Right forelimb (tissue), 1 donor: ENCODE measurements at regions not wholly inside any gene's neighbourhood (a gene's known extent, or its start where the extent isn't known, plus 50 kb on each side); places are given as distances from the start of the nearest gene placed in this dataset.

ENCODE experiments used
- DNase-seq: peaks from one replicate; pipeline ENCODE4 v3.0.0-alpha.2; 2018

DNA sequence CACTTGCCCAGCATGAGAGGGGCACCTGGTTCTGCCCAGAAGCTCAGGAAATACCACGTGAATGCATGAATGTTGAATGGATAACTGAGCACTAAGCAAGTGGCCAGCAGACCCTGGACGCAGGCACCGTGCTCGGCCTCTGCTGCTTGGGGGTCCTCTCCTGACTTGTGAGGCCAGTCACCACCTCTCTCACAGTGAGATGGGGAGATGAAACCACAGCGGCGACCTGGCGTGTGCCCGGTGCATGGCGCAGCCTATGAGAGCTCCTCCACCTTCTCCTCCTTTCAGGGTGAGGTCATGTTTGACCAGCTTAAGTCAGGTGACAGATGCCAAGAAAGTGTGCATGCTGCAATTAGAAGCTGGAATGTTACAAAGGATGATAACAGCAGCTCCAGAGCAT lies 75.5 kb downstream of the HMX1 start:
- no peak for DNase-seq

DNA sequence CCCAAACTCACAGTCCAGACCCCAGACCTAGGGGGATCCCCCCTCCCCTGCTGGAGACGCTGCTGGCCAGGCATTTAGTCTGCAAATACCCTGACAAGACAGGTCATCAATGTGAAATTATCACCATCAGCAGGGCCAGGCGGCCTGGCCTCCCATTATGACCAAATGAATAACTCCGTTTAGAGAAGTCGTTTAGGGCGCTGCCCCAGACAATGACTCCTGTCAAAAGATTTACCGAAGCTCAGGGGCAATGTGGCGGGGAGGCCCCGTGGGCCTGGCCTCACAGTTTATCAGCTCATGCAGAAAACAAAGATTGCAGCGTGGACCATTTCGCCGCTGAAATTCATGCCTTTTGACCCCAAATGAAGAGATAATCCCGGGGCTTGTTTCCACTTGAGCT lies 76.5 kb downstream of the HMX1 start:
- no peak for DNase-seq

DNA sequence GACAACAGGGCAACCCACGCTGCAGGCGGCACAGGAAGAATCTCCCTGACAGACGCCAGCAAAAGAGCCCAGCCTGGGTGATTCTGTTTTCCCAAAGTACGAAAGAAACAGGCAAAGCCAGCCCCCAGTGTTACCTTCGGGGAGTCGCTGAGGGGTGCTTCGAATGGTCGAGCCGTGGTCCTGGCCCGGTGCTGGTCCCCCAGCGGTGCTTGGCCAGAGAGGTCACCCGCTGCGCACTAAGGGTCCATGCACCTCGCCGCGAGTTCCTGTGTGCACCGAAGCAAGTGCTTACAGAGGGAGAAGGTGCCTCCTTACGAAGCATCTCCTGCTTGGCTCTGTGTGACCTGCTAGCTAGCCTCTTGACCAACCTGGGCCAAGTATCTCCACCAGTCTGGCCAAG lies 77.1 kb downstream of the HMX1 start:
- DNase-seq: no peak

GRCh38 chr4:8793571-8794160 lies 78.0 kb downstream of the HMX1 start:
- no peak for DNase-seq

DNA sequence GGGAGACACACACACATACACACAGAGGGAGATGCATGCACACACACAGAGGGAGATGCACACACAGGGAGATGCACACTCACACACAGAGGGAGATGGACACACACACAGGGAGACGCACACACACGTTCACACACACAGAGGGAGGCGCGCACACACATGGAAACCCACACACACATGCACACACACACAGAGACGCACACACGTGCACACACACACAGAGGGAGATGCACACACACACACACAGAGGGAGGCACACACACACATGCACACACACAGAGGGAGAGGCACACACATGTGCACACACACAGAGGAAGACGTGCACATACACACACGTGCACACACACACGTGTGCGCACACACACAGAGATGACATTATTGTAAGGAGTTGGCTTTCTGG lies 79.1 kb downstream of the HMX1 start:
- DNase-seq: no peak

GRCh38 chr4:8791609-8792008 lies 80.0 kb downstream of the HMX1 start:
- DNase-seq: no peak

GRCh38 chr4:8790749-8791148 lies 80.9 kb downstream of the HMX1 start:
- no peak for DNase-seq

GRCh38 chr4:8788174-8788573 lies 83.5 kb downstream of the HMX1 start:
- DNase-seq: no peak

- no peak for DNase-seq
Measured at GRCh38 chr4:8786166-8786565, 85.5 kb downstream of the HMX1 start.

- DNase-seq: no peak
Measured at GRCh38 chr4:8785656-8786142, 85.9 kb downstream of the HMX1 start.

GRCh38 chr4:8783736-8784135 lies 87.9 kb downstream of the HMX1 start:
- DNase-seq: no peak

- DNase-seq: no peak
Measured at GRCh38 chr4:8782135-8782534, 89.5 kb downstream of the HMX1 start.

GRCh38 chr4:8781641-8782040 lies 90.0 kb downstream of the HMX1 start:
- DNase-seq: no peak

DNA sequence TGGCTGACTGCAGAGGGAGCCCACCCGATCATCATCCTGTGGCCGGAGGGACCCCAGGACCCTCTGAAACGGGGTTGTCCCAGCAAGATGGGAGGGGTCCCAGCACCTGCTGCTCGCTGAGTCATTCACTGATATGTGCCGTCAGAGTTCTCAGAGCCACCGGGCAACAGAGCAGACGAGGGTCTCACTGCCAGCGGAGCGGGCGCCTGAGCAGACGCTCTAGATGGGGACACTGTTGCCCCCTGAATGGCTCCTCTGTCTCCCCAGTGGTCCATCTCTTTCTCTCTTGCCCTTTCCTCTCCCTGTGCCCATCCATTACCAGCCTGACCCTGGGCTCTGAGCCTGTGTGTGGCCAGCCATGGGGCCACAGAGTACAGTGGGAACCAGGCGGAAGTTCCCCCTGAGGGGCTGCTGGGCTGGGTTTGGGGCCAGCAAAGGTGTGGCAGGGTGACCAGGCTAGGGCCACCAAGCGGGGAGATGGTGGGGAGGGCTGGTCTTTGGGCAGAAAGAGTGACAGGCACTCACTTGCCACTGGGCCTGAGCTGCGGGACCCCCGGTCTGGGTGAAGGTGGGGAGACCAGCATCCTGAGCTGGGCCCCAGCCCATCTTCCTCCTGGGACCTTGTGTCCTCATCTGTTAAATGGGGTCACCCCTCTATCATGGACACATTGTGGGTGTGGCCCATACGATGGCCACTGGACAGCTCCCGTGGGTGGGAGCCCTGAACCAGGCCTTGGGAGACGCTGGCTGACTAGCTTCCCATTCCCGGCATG lies 90.9 kb downstream of the HMX1 start:
- no peak for DNase-seq

- no peak for DNase-seq
Measured at GRCh38 chr4:8780086-8780485, 91.6 kb downstream of the HMX1 start.

- DNase-seq: no peak
Measured at GRCh38 chr4:8779490-8779932, 92.1 kb downstream of the HMX1 start.

DNA sequence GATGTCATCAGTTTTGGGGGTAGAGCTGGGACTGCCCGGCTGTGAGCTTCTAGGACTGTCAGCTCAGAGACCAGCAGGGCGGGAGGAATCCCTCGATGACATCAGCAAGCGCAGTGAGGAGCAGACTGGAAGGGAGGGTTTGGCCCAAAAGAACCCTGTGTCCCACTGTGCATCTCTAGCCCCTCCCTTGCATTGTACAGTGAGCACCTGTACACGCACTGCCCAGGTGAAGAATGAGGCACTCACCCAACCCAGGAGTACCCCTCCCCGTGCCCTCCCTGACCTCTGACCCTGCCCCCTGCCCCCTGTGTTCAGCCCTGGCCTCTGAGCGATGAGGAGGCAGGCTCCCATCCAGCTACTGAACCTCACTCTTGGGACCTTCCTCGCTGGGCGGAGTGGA lies 92.9 kb downstream of the HMX1 start:
- DNase-seq: no peak

GRCh38 chr4:8778291-8778690 lies 93.3 kb downstream of the HMX1 start:
- no peak for DNase-seq

GRCh38 chr4:8777320-8778196 lies 94.1 kb downstream of the HMX1 start:
- no peak for DNase-seq

- DNase-seq: no peak
Measured at GRCh38 chr4:8776366-8776765, 95.3 kb downstream of the HMX1 start.

DNA sequence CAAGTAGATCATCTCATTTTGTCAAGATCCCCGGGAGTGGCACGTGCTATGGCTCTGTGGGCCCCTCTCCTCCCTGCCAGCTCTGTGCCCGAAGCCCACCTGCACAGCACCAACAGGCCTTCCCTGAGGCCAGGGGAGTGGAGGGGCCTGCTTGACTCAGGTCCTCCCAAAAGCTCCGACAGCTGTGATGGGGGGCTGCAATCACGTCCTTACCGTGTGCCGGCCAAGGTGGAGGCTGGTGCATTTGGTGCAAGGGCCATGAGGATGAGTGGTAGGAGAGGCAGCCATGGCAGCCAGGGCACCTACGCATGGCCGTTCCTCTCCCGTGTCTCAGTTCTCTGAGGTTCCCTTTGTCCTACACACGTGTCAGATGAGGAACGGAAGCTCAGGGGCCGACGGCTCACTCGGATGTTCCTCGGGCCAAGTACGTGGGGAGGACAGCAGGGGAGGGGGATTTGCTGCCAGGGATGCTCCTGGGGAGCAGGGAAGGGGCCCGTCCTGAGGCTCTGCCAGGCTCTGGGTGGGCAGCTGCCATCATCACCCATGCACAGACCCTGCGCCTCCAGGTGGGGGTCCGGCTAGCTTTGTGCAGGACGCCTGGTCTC lies 95.8 kb downstream of the HMX1 start:
- no peak for DNase-seq

GRCh38 chr4:8775121-8775520 lies 96.5 kb downstream of the HMX1 start:
- DNase-seq: peak; percentile 7

DNA sequence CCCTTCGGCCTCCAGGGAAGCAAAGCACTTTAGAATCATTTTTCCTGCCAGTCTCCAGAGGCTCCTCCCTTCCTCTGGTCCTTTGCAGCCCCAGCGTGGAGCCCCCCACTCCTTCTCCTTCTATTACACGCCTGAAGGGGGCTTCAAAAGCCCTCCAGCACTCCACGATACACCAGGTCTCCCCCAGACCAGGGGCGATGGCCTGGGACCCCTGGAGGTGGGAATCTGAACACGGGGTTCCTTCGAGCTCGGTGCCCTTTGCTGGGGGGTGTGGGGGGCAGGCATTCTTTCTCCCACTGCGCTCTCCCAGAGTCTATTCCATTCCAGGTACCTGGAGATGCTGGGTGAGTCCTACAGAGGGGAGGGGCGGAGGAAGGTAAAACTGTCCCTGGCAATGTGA lies 97.6 kb downstream of the HMX1 start:
- DNase-seq: no peak
